Naive thymus-derived CD4-positive, alpha-beta T cell (primary cell): ENCODE measurements at regions not wholly inside any gene's neighbourhood (a gene's known extent, or its start where the extent isn't known, plus 50 kb on each side); places are given as distances from the start of the nearest gene placed in this dataset.
"Not testable (repeated sequence)": the region's sequence is repeated elsewhere in the genome, so short reads cannot be mapped to it uniquely, and the experiment has no call there.

ENCODE experiments used
- ATAC-seq: fragments of 150-1000 bp; cut with Tn5 transposase; 2 replicates; pipeline ENCODE4 v1.10.0; 2021; ENCODE audit warnings: mild to moderate bottlenecking, moderate library complexity
- CTCF ChIA-PET: fragments of 350-600 bp; sonication (Branson Sonifier 250); formaldehyde crosslinking; loops from one replicate; lab custom pipeline; 2021; ENCODE audit warnings: antibody characterized with exemption; lab: Charles Lee
- POLR2A ChIA-PET: fragments of 350-600 bp; sonication (Branson Sonifier 250); formaldehyde crosslinking; loops from one replicate; lab custom pipeline; 2021; ENCODE audit warnings: antibody characterized with exemption, inconsistent platforms; lab: Charles Lee
- DNase-seq, 9 donors: peaks; one replicate each; pipeline versions ENCODE4 v3.0.0 to v3.0.0-alpha.2; 2020 to 2022; ENCODE audit warnings: mixed read lengths in 1 of 9
- H3K27ac ChIP-seq: one replicate; pipeline ENCODE4 v1.7.0; 2013; ENCODE audit warnings: mild to moderate bottlenecking, low read depth, low read length, moderate library complexity
- H3K27me3 ChIP-seq, 2 donors: one replicate each; pipeline ENCODE4 v1.7.0; 2013; ENCODE audit warnings: low read length in 2 of 2, mild to moderate bottlenecking in 2 of 2, moderate library complexity in 2 of 2; ENCODE audit not compliant: control insufficient read depth in 2 of 2, insufficient read depth in 2 of 2
- H3K36me3 ChIP-seq, 3 experiments: 1 replicate in 2 of 3; 2 replicates in 1 of 3; pipeline ENCODE4 v1.7.0; 2013; ENCODE audit warnings: low read length in 3 of 3, mild to moderate bottlenecking in 3 of 3, moderate library complexity in 1 of 3; ENCODE audit not compliant: insufficient read depth in 3 of 3, control insufficient read depth in 2 of 3
- H3K4me1 ChIP-seq, 2 donors: one replicate each; pipeline ENCODE4 v1.7.0; 2013; ENCODE audit warnings: low read length in 2 of 2, mild to moderate bottlenecking in 2 of 2, moderate library complexity in 1 of 2; ENCODE audit not compliant: control insufficient read depth in 2 of 2, insufficient read depth in 2 of 2
- H3K4me3 ChIP-seq: 2 replicates; pipeline ENCODE4 v1.7.0; 2013; ENCODE audit warnings: mild to moderate bottlenecking, low read length
- H3K9me3 ChIP-seq, 3 experiments: 1 replicate in 2 of 3; 2 replicates in 1 of 3; pipeline ENCODE4 v1.7.0; 2013; ENCODE audit warnings: low read length in 3 of 3; ENCODE audit not compliant: control insufficient read depth in 2 of 3
- H3K27ac Mint-ChIP-seq, 9 donors: one replicate each; pipeline ENCODE4 v1.8.0; 2020 to 2022; ENCODE audit warnings: mixed read lengths in 9 of 9, mild to moderate bottlenecking in 8 of 9, moderate library complexity in 5 of 9, inconsistent platforms in 2 of 9
- H3K27me3 Mint-ChIP-seq, 5 donors: one replicate each; pipeline ENCODE4 v1.8.0; 2021 to 2022; ENCODE audit warnings: mixed read lengths in 5 of 5, mild to moderate bottlenecking in 1 of 5
- H3K36me3 Mint-ChIP-seq, 5 donors: one replicate each; pipeline ENCODE4 v1.8.0; 2020 to 2022; ENCODE audit warnings: mixed read lengths in 5 of 5, mild to moderate bottlenecking in 3 of 5, inconsistent platforms in 1 of 5
- H3K4me1 Mint-ChIP-seq, 7 donors: one replicate each; pipeline ENCODE4 v1.8.0; 2020 to 2022; ENCODE audit warnings: mixed read lengths in 7 of 7, mild to moderate bottlenecking in 3 of 7, inconsistent platforms in 1 of 7
- H3K4me3 Mint-ChIP-seq, 10 donors: one replicate each; pipeline ENCODE4 v1.8.0; 2020 to 2022; ENCODE audit warnings: mild to moderate bottlenecking in 10 of 10, mixed read lengths in 10 of 10, moderate library complexity in 6 of 10, inconsistent platforms in 2 of 10
- H3K9me3 Mint-ChIP-seq, 11 donors: one replicate each; pipeline ENCODE4 v1.8.0; 2020 to 2022; ENCODE audit warnings: mixed read lengths in 11 of 11, mild to moderate bottlenecking in 4 of 11, inconsistent platforms in 1 of 11, moderate library complexity in 1 of 11
- intact Hi-C, 2 donors: fragments of 100-400 bp; cut with micrococcal nuclease; formaldehyde crosslinking; loops; one replicate each; pipeline ENCODE4 v1.15.1; 2023

DNA sequence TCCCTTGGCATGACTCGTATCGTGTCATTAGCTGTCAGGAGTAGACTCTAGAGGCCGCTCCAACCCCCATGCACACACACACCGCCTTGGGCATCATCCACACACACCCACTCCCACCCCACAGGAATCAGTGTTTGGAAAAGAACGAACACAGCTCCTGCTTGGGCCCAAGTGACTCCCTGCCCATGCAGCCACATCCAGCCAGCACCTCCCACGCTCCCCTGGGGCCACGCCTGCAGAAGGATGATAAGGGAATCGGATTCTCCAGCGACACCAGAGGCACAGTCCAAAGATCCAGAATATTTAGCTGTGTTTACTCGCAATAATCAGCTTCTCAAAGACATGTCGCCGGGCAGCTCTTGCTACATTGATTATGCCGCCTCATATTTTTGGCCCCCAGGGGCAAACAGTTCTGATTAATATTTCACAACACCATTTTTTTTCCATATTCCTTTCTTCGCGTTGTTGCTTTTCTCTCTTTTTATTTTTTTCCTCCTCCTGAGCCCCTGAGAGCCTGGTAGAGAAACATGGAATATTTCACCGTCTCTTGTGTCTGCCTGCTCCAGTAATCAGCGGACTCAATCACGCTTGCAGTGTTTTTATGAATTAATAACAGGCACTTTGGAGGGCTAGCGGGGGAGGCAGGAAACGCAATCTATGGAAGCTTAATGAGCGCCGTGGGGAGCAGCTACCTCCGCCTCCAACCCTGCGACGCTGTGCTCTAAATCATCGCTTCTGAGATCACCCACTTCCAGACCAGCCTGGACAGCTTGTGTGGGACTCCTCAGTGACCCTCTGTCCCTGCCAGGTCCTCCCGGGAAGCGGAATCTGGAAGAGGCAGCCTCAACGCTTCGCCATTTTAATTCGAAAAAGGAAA lies 221.4 kb downstream of the TLE3 start:
- Histone ChIP-seq H3K4me1 (no peaks in the 10 kb centered on the region), H3K27ac (no peak overlapping the region), H3K9me3 (peaks cover 0 to 4% (median 0%) of the 10 kb centered on the region in 3 experiments), H3K36me3 (no peaks in the 10 kb centered on the region), H3K4me3 (no peak overlapping the region), H3K27me3 (no peaks in the 10 kb centered on the region)
- Mint-ChIP-seq H3K36me3 (peaks cover 0 to 9% (median 0%) of the 10 kb centered on the region in 5 donors), H3K9me3 (peaks cover 4 to 25% (median 10%) of the 10 kb centered on the region in 11 donors), H3K27ac (peak overlapping the region in 1 of 9 donors; percentile 14), H3K4me1 (no peaks in the 10 kb centered on the region), H3K4me3 (no peak overlapping the region), H3K27me3 (peaks cover 0 to 6% (median 0%) of the 10 kb centered on the region in 5 donors)
- ATAC-seq (no peak), DNase-seq (no peak)
- intact Hi-C loops, result no loop called here
- ChIA-PET CTCF (interaction anchor here (0.6 kb wide), 1 partner anchor 184 kb away, joined by 3 read pairs; no protein-coding TSS in a partner anchor), POLR2A (no interaction called here)

DNA sequence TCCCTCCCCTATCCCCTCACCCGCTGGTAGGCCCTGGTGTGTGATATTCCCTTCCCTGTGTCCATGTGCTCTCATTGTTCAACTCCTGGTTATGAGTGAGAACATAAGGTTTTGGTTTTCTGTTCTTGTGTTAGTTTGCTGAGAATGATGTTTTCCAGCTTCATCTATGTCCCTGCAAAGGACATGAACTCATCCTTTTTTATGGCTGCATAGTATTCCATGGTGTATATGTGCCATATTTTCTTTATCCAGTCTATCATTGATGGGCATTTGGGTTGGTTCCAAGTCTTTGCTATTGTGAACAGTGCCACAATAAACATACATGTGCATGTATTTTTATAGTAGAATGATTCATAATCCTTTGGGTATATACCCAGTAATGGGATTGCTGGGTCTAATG lies 217.8 kb downstream of the TLE3 start:
- DNase-seq, H3K27me3 Mint-ChIP-seq, H3K36me3 ChIP-seq, H3K36me3 Mint-ChIP-seq, CTCF ChIA-PET, H3K27ac ChIP-seq, intact Hi-C loops, H3K27ac Mint-ChIP-seq, H3K4me3 Mint-ChIP-seq, H3K4me1 Mint-ChIP-seq, H3K27me3 ChIP-seq, H3K9me3 ChIP-seq, H3K4me3 ChIP-seq, POLR2A ChIA-PET, ATAC-seq, H3K4me1 ChIP-seq: not testable (repeated sequence)
- peaks cover 0 to 15% (median 0%) of the 10 kb centered on the region in 11 donors for H3K9me3 Mint-ChIP-seq

DNA sequence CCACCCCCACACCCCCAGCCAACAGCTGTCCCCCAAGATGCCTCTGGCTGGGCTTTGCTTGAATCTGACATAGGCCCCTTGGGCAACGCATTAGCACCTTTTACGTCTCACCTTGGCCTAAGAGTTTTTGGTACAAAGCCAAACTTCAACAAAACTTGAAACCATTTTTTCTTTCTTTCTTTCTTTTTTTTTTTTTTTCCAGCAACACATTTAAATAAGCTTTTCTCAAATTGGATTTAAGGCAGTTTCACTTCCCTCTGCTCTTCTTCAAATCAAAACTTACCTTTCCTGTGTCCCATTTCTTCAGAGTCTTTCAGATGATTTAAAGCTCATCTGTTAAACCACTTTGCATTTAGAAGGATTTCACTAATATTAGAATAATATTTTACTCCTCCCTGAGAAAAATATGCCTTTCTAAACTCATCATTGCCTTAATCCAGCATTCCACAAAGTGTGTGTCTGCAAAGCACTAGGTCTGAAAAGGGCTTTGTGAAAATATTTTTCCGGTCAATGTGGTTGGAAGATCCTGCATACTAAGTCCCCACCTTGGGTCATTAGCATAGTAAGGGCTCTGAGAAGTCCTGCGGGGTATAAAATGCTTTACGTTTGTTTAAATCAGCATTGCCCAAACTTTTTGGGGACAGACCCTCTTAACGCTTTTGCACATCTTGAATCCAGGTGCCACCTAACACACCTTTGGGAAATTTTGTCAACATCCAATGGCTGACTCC lies 217.0 kb downstream of the TLE3 start:
- H3K9me3 Mint-ChIP-seq, result peaks cover 0 to 11% (median 0%) of the 10 kb centered on the region in 11 donors
- H3K27ac Mint-ChIP-seq, result no peak overlapping the region
- intact Hi-C loops, result no loop called here
- no peak for ATAC-seq
- no peaks in the 10 kb centered on the region for H3K9me3 ChIP-seq
- H3K27me3 ChIP-seq, result no peaks in the 10 kb centered on the region
- peaks cover 0 to 3% (median 0%) of the 10 kb centered on the region in 7 donors for H3K4me1 Mint-ChIP-seq
- H3K4me3 Mint-ChIP-seq, result no peak overlapping the region
- CTCF ChIA-PET, result no interaction called here
- POLR2A ChIA-PET, result no interaction called here
- DNase-seq, result no peak
- H3K36me3 ChIP-seq, result no peaks in the 10 kb centered on the region
- peaks cover 0 to 2% (median 0%) of the 10 kb centered on the region in 5 donors for H3K27me3 Mint-ChIP-seq
- H3K27ac ChIP-seq, result no peak overlapping the region
- H3K4me3 ChIP-seq, result no peak overlapping the region
- H3K4me1 ChIP-seq, result no peaks in the 10 kb centered on the region
- H3K36me3 Mint-ChIP-seq, result peaks cover 0 to 4% (median 0%) of the 10 kb centered on the region in 5 donors

DNA sequence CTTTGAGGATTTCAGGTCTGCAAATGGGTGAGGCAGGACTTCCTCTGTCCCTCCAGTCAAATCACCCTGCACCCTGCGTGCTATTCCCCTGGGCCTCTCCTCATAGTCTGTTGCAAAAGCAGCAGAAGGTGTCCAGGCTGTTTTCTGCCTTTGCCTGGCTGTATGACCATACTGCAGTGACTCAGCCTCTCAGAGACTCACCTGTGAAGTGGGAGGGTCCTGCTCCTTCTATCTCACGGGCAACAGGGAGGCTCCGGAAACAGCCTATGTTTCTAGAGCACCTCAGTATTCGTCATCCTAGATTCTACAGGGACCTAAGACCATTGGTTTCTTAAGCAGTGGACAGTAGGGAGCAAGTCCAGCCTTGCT lies 216.4 kb downstream of the TLE3 start:
- Histone ChIP-seq H3K36me3 (no peaks in the 10 kb centered on the region), H3K27ac (no peak overlapping the region), H3K4me3 (no peak overlapping the region), H3K27me3 (no peaks in the 10 kb centered on the region), H3K4me1 (no peaks in the 10 kb centered on the region), H3K9me3 (no peaks in the 10 kb centered on the region)
- H3K36me3 Mint-ChIP-seq, result peaks cover 0 to 4% (median 0%) of the 10 kb centered on the region in 5 donors
- no peak for DNase-seq
- ChIA-PET POLR2A (interaction anchor here (0.6 kb wide), 1 partner anchor 352 kb away, joined by 3 read pairs; no protein-coding TSS in a partner anchor), CTCF (no interaction called here)
- intact Hi-C loops, result no loop called here
- no peak for ATAC-seq
- H3K27ac Mint-ChIP-seq, result no peak overlapping the region
- peaks cover 0 to 11% (median 0%) of the 10 kb centered on the region in 11 donors for H3K9me3 Mint-ChIP-seq
- peaks cover 0 to 3% (median 0%) of the 10 kb centered on the region in 5 donors for H3K27me3 Mint-ChIP-seq
- H3K4me1 Mint-ChIP-seq, result peaks cover 0 to 3% (median 0%) of the 10 kb centered on the region in 7 donors
- no peak overlapping the region for H3K4me3 Mint-ChIP-seq

DNA sequence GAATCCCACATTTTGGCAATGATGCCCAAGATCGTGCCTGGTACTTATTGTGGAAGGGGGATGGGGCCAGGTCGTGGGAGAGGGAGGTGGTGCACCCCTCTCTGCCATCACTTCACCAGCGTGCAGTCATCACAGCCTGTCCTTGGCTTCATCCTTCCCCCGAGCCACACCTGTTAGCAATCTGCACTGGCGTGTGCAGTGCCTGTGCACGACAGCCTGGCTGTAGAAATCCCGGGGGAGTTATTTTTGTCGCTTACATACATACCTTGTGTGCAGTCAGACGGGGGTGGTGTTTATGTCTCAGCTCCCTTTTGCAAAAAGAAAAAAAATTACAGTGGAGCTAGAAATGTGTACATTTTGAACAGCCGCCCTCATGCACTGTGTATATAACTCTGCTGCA lies 216.0 kb downstream of the TLE3 start:
- no peak for ATAC-seq
- Mint-ChIP-seq H3K9me3 (peaks cover 0 to 9% (median 0%) of the 10 kb centered on the region in 11 donors), H3K4me3 (no peak overlapping the region), H3K36me3 (peaks cover 0 to 4% (median 0%) of the 10 kb centered on the region in 5 donors), H3K27ac (no peak overlapping the region), H3K4me1 (peaks cover 0 to 3% (median 0%) of the 10 kb centered on the region in 7 donors), H3K27me3 (peaks cover 0 to 3% (median 0%) of the 10 kb centered on the region in 5 donors)
- ChIA-PET CTCF (no interaction called here), POLR2A (interaction anchor here (0.6 kb wide), 1 partner anchor 351 kb away, joined by 3 read pairs; no protein-coding TSS in a partner anchor)
- intact Hi-C loops, result no loop called here
- Histone ChIP-seq H3K27me3 (no peaks in the 10 kb centered on the region), H3K36me3 (no peaks in the 10 kb centered on the region), H3K4me1 (no peaks in the 10 kb centered on the region), H3K27ac (no peak overlapping the region), H3K4me3 (no peak overlapping the region), H3K9me3 (no peaks in the 10 kb centered on the region)
- no peak for DNase-seq

DNA sequence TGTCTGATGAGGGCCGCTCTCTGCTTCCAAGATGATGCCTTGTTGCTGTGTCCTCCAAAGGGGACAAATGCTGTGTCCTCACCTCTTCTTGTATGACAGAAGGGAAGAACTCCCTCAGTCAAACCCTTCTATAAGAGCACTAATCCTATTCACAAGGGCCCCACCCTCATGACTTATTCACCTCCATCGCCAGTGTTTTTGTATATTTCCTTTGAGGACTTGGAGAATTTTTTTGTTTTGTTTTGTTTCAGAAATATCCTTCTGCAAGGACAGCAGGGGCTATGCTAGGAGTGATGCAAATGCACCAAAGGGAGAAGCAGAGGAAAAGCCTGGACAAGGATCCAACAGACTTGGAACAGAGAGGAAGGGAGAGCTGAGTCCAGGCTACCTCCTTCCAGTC lies 214.4 kb downstream of the TLE3 start:
- POLR2A ChIA-PET, result no interaction called here
- Mint-ChIP-seq H3K36me3 (peaks cover 0 to 4% (median 0%) of the 10 kb centered on the region in 5 donors), H3K9me3 (peaks cover 0 to 5% (median 0%) of the 10 kb centered on the region in 11 donors), H3K27me3 (peaks cover 0 to 12% (median 0%) of the 10 kb centered on the region in 5 donors), H3K27ac (peak overlapping the region in 1 of 9 donors; percentile 84), H3K4me1 (peaks cover 0 to 3% (median 0%) of the 10 kb centered on the region in 7 donors), H3K4me3 (no peak overlapping the region)
- intact Hi-C loops, result no loop called here
- Histone ChIP-seq H3K4me3 (no peak overlapping the region), H3K36me3 (no peaks in the 10 kb centered on the region), H3K4me1 (no peaks in the 10 kb centered on the region), H3K9me3 (no peaks in the 10 kb centered on the region), H3K27ac (no peak overlapping the region), H3K27me3 (no peaks in the 10 kb centered on the region)
- CTCF ChIA-PET, result no interaction called here
- no peak for ATAC-seq
- no peak for DNase-seq
